H9 (cell line): ENCODE measurements at regions not wholly inside any gene's neighbourhood (a gene's known extent, or its start where the extent isn't known, plus 50 kb on each side); places are given as distances from the start of the nearest gene placed in this dataset.

Experiments used
- DNase-seq: peaks from one replicate; pipeline ENCODE4 v3.0.0-alpha.2; 2017
- H2AFZ ChIP-seq: one replicate; pipeline ENCODE4 v1.6.1; 2013; ENCODE audit warnings: mild to moderate bottlenecking, low read length, control low read depth, moderate library complexity
- H2AK5ac ChIP-seq: 2 replicates; pipeline ENCODE4 v1.6.1; 2013; ENCODE audit warnings: low read length, control low read depth, mixed read lengths; ENCODE audit not compliant: insufficient read length
- H2BK120ac ChIP-seq: one replicate; pipeline ENCODE4 v1.6.1; 2013; ENCODE audit warnings: low read depth, mild to moderate bottlenecking, low read length, control low read depth, inconsistent platforms; ENCODE audit not compliant: poor library complexity, severe bottlenecking
- H2BK12ac ChIP-seq: 2 replicates; pipeline ENCODE4 v1.6.1; 2013; ENCODE audit warnings: low read length, control low read depth, mixed read lengths, low read depth; ENCODE audit not compliant: insufficient read length
- H2BK15ac ChIP-seq: 2 replicates; pipeline ENCODE4 v1.6.1; 2013; ENCODE audit warnings: low read depth, low read length, control low read depth
- H2BK20ac ChIP-seq: one replicate; pipeline ENCODE4 v1.6.1; 2013; ENCODE audit warnings: low read depth, mild to moderate bottlenecking, low read length, control low read depth, inconsistent platforms; ENCODE audit not compliant: poor library complexity, severe bottlenecking
- H2BK5ac ChIP-seq: 2 replicates; pipeline ENCODE4 v1.6.1; 2013; ENCODE audit warnings: low read length, control low read depth, mixed read lengths; ENCODE audit not compliant: insufficient read length
- H3K14ac ChIP-seq: 2 replicates; pipeline ENCODE4 v1.6.1; 2013; ENCODE audit warnings: low read length, control low read depth; ENCODE audit not compliant: insufficient read depth
- H3K18ac ChIP-seq: 2 replicates; pipeline ENCODE4 v1.6.1; 2013; ENCODE audit warnings: low read depth, mild to moderate bottlenecking, mixed read lengths, low read length, control low read depth; ENCODE audit not compliant: insufficient read length
- H3K23ac ChIP-seq: 2 replicates; pipeline ENCODE4 v1.6.1; 2013; ENCODE audit warnings: low read length, control low read depth, mixed read lengths, low read depth; ENCODE audit not compliant: insufficient read length
- H3K23me2 ChIP-seq: 2 replicates; pipeline ENCODE4 v1.6.1; 2013; ENCODE audit warnings: low read depth, mild to moderate bottlenecking, mixed read lengths, low read length, control low read depth; ENCODE audit not compliant: insufficient read length, poor library complexity, severe bottlenecking
- H3K27ac ChIP-seq: 2 replicates; pipeline ENCODE4 v1.5.1; 2013; ENCODE audit warnings: low read length, control low read depth, mixed read lengths, low read depth; ENCODE audit not compliant: insufficient read length
- H3K27me3 ChIP-seq: 2 replicates; pipeline ENCODE4 v1.6.1; 2013; ENCODE audit warnings: low read length, control low read depth, inconsistent platforms; ENCODE audit not compliant: insufficient read depth
- H3K4ac ChIP-seq: 2 replicates; pipeline ENCODE4 v1.6.1; 2013; ENCODE audit warnings: low read depth, mild to moderate bottlenecking, control low read depth, inconsistent platforms, low read length, moderate library complexity
- H3K4me1 ChIP-seq: 2 replicates; pipeline ENCODE4 v1.6.1; 2013; ENCODE audit warnings: low read length, control low read depth, inconsistent platforms; ENCODE audit not compliant: insufficient read depth
- H3K4me2 ChIP-seq: 2 replicates; pipeline ENCODE4 v1.6.1; 2013; ENCODE audit warnings: low read length, control low read depth, mixed read lengths; ENCODE audit not compliant: insufficient read length, insufficient read depth
- H3K56ac ChIP-seq: 2 replicates; pipeline ENCODE4 v1.6.1; 2013; ENCODE audit warnings: low read depth, mild to moderate bottlenecking, mixed read lengths, low read length, control low read depth; ENCODE audit not compliant: insufficient read length
- H3K79me1 ChIP-seq: 2 replicates; pipeline ENCODE4 v1.6.1; 2013; ENCODE audit warnings: low read depth, mild to moderate bottlenecking, moderate library complexity, low read length, control low read depth, inconsistent platforms; ENCODE audit not compliant: insufficient read depth, poor library complexity, severe bottlenecking
- H3K79me2 ChIP-seq: 2 replicates; pipeline ENCODE4 v1.6.1; 2013; ENCODE audit warnings: low read length, control low read depth, inconsistent platforms; ENCODE audit not compliant: insufficient read depth
- H3K9ac ChIP-seq: 2 replicates; pipeline ENCODE4 v1.6.1; 2013; ENCODE audit warnings: low read length, control low read depth, mixed read lengths; ENCODE audit not compliant: insufficient read length; ENCODE audit errors: extremely low read depth
- H3K9me3 ChIP-seq: one replicate; pipeline ENCODE4 v1.6.1; 2013; ENCODE audit warnings: low read depth, low read length, inconsistent platforms; ENCODE audit not compliant: control insufficient read depth
- H3T11ph ChIP-seq: one replicate; pipeline ENCODE4 v1.6.1; 2013; ENCODE audit warnings: mild to moderate bottlenecking, low read length, control low read depth, inconsistent platforms
- H4K20me1 ChIP-seq: one replicate; pipeline ENCODE4 v1.6.1; 2013; ENCODE audit not compliant: control insufficient read depth, insufficient read length, insufficient read depth
- H4K5ac ChIP-seq: 2 replicates; pipeline ENCODE4 v1.6.1; 2013; ENCODE audit warnings: low read depth, mild to moderate bottlenecking, mixed read lengths, low read length, control low read depth; ENCODE audit not compliant: insufficient read length
- H4K8ac ChIP-seq: replicated peaks from 2 replicates; pipeline ENCODE4 v1.6.1; 2013; ENCODE audit warnings: low read length, control low read depth, mixed read lengths, low read depth; ENCODE audit not compliant: insufficient read length
- H4K91ac ChIP-seq: 2 replicates; pipeline ENCODE4 v1.6.1; 2013; ENCODE audit warnings: low read depth, mild to moderate bottlenecking, moderate library complexity, mixed read lengths, low read length, control low read depth; ENCODE audit not compliant: insufficient read length
- H3K27ac Mint-ChIP-seq, 3 experiments: 2 replicates in 2 of 3; 3 replicates in 1 of 3; pipeline ENCODE4 v1.8.0; 2020 to 2021; ENCODE audit warnings: mixed read lengths in 3 of 3, mild to moderate bottlenecking in 1 of 3, moderate library complexity in 1 of 3
- H3K27me3 Mint-ChIP-seq: 2 replicates; pipeline ENCODE4 v1.8.0; 2021; ENCODE audit warnings: low read depth, mild to moderate bottlenecking, moderate library complexity, mixed read lengths
- H3K36me3 Mint-ChIP-seq, 3 experiments: 2 replicates in 2 of 3; 3 replicates in 1 of 3; pipeline ENCODE4 v1.8.0; 2020 to 2021; ENCODE audit warnings: low read depth in 3 of 3, mixed read lengths in 3 of 3; ENCODE audit not compliant: insufficient read depth in 1 of 3
- H3K4me1 Mint-ChIP-seq, 2 experiments: 2 replicates each; pipeline ENCODE4 v1.8.0; 2020; ENCODE audit warnings: mixed read lengths in 2 of 2
- H3K4me3 Mint-ChIP-seq, 2 experiments: 2 replicates in 1 of 2; 3 replicates in 1 of 2; pipeline ENCODE4 v1.8.0; 2020 to 2021; ENCODE audit warnings: mild to moderate bottlenecking in 2 of 2, mixed read lengths in 2 of 2, moderate library complexity in 1 of 2
- H3K9me3 Mint-ChIP-seq, 2 experiments: 2 replicates in 1 of 2; 3 replicates in 1 of 2; pipeline ENCODE4 v1.8.0; 2020; ENCODE audit warnings: mild to moderate bottlenecking in 2 of 2, mixed read lengths in 2 of 2, moderate library complexity in 1 of 2
- CTCF ChIP-seq: fragments of 200-600 bp; sonication (generic); conservative IDR thresholded peaks from 3 replicates; pipeline ENCODE4 v1.8.0; 2021; ENCODE audit warnings: antibody characterized with exemption, mild to moderate bottlenecking
- WGBS: extraction: QIAGEN DNeasy Blood & Tissue Kit; methylation state at CpG from one replicate; pipeline ENCODE4 v1.1.7; 2013; ENCODE audit warnings: missing lambda C conversion rate, low lambda C conversion rate, mixed read lengths; ENCODE audit not compliant: insufficient read length; ENCODE audit errors: extremely low coverage; 5-methylcytosine and 5-hydroxymethylcytosine counted together

- Histone ChIP-seq H3K18ac (no peak overlapping the region), H2BK15ac (no peak overlapping the region), H3T11ph (no peak overlapping the region), H3K23ac (no peak overlapping the region), H4K5ac (no peak overlapping the region), H3K23me2 (no peaks in the 10 kb centered on the region), H4K91ac (no peak overlapping the region), H2BK120ac (no peak overlapping the region), H3K27ac (no peak overlapping the region), H3K4ac (no peak overlapping the region), H2AFZ (no peak overlapping the region), H3K9ac (no peak overlapping the region), H2BK5ac (no peak overlapping the region), H3K56ac (no peak overlapping the region), H4K20me1 (no peaks in the 10 kb centered on the region), H3K9me3 (no peaks in the 10 kb centered on the region), H3K4me1 (no peaks in the 10 kb centered on the region), H3K27me3 (no peaks in the 10 kb centered on the region), H2AK5ac (no peak overlapping the region), H3K4me2 (no peak overlapping the region), H4K8ac (no peak overlapping the region), H2BK12ac (no peak overlapping the region), H3K14ac (no peak overlapping the region), H3K79me2 (no peaks in the 10 kb centered on the region), H3K79me1 (no peaks in the 10 kb centered on the region), H2BK20ac (no peak overlapping the region)
- Mint-ChIP-seq H3K9me3 (peaks cover 6 to 15% of the 10 kb centered on the region in 2 experiments; a peak in 4 of 5 replicates), H3K27ac (no peak overlapping the region), H3K36me3 (peaks cover 0 to 16% (median 5%) of the 10 kb centered on the region in 3 experiments; a peak in 3 of 7 replicates), H3K4me3 (no peak overlapping the region), H3K27me3 (no peaks in the 10 kb centered on the region), H3K4me1 (peaks cover 2 to 3% of the 10 kb centered on the region in 2 experiments)
- no peak for TF ChIP-seq CTCF
- no CpG with 5 or more reads among the region's 5 CpGs for WGBS
- no peak for DNase-seq
These were observed 926.5 kb downstream of the PDHA2 start for GRCh38 chr4:96766359-96766758.
